HG02623 (cell line): ENCODE measurements at regions not wholly inside any gene's neighbourhood (a gene's known extent, or its start where the extent isn't known, plus 50 kb on each side); places are given as distances from the start of the nearest gene placed in this dataset.
A peak's percentile ranks its signal among the peaks of the same experiment; 100 is the strongest.
"Not testable (repeated sequence)": the region's sequence is repeated elsewhere in the genome, so short reads cannot be mapped to it uniquely, and the experiment has no call there.

ENCODE experiments used
- ATAC-seq: cut with Tn5 transposase; IDR thresholded peaks from one replicate; pipeline ENCODE4 v1.9.1; 2021; ENCODE audit warnings: moderate library complexity; ENCODE audit not compliant: unreplicated experiment

- no peak for ATAC-seq
These were observed 98.2 kb upstream of the PMAIP1 start for GRCh38 chr18:59801576-59801975.

- ATAC-seq: no peak
These were observed 98.9 kb upstream of the PMAIP1 start for GRCh38 chr18:59800897-59801296.

- ATAC-seq: no peak
These were observed 100.3 kb upstream of the PMAIP1 start for GRCh38 chr18:59799383-59800015.

- ATAC-seq: no peak
These were observed 98.7 kb upstream of the CCBE1 start for GRCh38 chr18:59795882-59796281.

- no peak for ATAC-seq
These were observed 95.1 kb upstream of the CCBE1 start for GRCh38 chr18:59792353-59792752.

GRCh38 chr18:59790346-59790936 is 93.2 kb upstream of the CCBE1 start:
- not testable (repeated sequence) for ATAC-seq

- no peak for ATAC-seq
These were observed 91.5 kb upstream of the CCBE1 start for GRCh38 chr18:59788791-59789106.

- ATAC-seq: no peak
These were observed 91.0 kb upstream of the CCBE1 start for GRCh38 chr18:59787998-59788790.

GRCh38 chr18:59784694-59785093 is 87.5 kb upstream of the CCBE1 start:
- no peak for ATAC-seq

- peak; percentile 91 for ATAC-seq
These were observed 85.9 kb upstream of the CCBE1 start for GRCh38 chr18:59783138-59783537.

GRCh38 chr18:59779979-59780378 is 82.8 kb upstream of the CCBE1 start:
- ATAC-seq: no peak

GRCh38 chr18:59778434-59778833 is 81.2 kb upstream of the CCBE1 start:
- ATAC-seq: no peak

GRCh38 chr18:59777636-59778035 is 80.4 kb upstream of the CCBE1 start:
- no peak for ATAC-seq

GRCh38 chr18:59769129-59769865 is 72.1 kb upstream of the CCBE1 start:
- no peak for ATAC-seq

GRCh38 chr18:59768409-59768808 is 71.2 kb upstream of the CCBE1 start:
- no peak for ATAC-seq

GRCh38 chr18:59767732-59768131 is 70.5 kb upstream of the CCBE1 start:
- ATAC-seq: no peak

- ATAC-seq: no peak
These were observed 68.1 kb upstream of the CCBE1 start for GRCh38 chr18:59765343-59765742.

- ATAC-seq: no peak
These were observed 67.1 kb upstream of the CCBE1 start for GRCh38 chr18:59764281-59764680.

GRCh38 chr18:59763541-59764136 is 66.4 kb upstream of the CCBE1 start:
- ATAC-seq: no peak

- no peak for ATAC-seq
These were observed 63.7 kb upstream of the CCBE1 start for GRCh38 chr18:59760619-59761600.
